Body of pancreas (tissue), 4 donors: ENCODE measurements at regions not wholly inside any gene's neighbourhood (a gene's known extent, or its start where the extent isn't known, plus 50 kb on each side); places are given as distances from the start of the nearest gene placed in this dataset.

Experiments used
- CTCF ChIP-seq, 7 experiments: fragments of 450-650 bp in 4 of 7; fragments of 200-600 bp in 3 of 7; sonication (generic) in 3 of 7; IDR thresholded peaks; one replicate each; pipeline ENCODE4 v1.5.1; 2016 to 2019; ENCODE audit warnings: antibody characterized with exemption in 7 of 7
- POLR2A ChIP-seq, 3 donors: fragments of 450-650 bp; IDR thresholded peaks; one replicate each; pipeline ENCODE4 v1.6.1; 2016; ENCODE audit warnings: antibody characterized with exemption in 3 of 3, mild to moderate bottlenecking in 2 of 3

GRCh38 chr3:71881041-71881440, 96.1 kb upstream of the PROK2 start:
- TF ChIP-seq CTCF (IDR thresholded peaks at IDR 0.05) (no peak), POLR2A (IDR thresholded peaks at IDR 0.05) (no peak)
